ENCODE measurements at regions not wholly inside any gene's neighbourhood (a gene's known extent, or its start where the extent isn't known, plus 50 kb on each side); places are given as distances from the start of the nearest gene placed in this dataset.

- no peak for FAIRE-seq
- no TSS peak for BruUV-seq (replicated peaks)
- CTCF ChIA-PET, result no interaction called here
Observed at GRCh38 chr1:104702731-104703130, 953.0 kb downstream of the AMY1C start.

More at GRCh38 chr1:104702731-104703130, 953.0 kb downstream of the AMY1C start:
- Histone ChIP-seq H3K4me2 (ENCODE audit: insufficient read depth, low read length) (no peak overlapping the region), H3K36me3 (ENCODE audit: control insufficient read depth in 2 of 2, extremely low read depth in 1 of 2, insufficient read depth in 2 of 2, low read length in 2 of 2) (no peaks in the 10 kb centered on the region), H3K79me2 (ENCODE audit: control insufficient read depth, insufficient read depth, low read length) (no peaks in the 10 kb centered on the region), H3K4me1 (ENCODE audit: control insufficient read depth, extremely low read depth, insufficient read depth, low read length) (no peaks in the 10 kb centered on the region), H3K4me3 (replicated peaks in 1 of 3; ENCODE audit: insufficient read depth in 1 of 3, low read depth in 1 of 3, low read length in 3 of 3) (no peak overlapping the region), H3K27me3 (ENCODE audit: control insufficient read depth in 2 of 2, insufficient read depth in 2 of 2, low read length in 2 of 2) (no peaks in the 10 kb centered on the region), H3K27ac (ENCODE audit: insufficient read depth, low read depth, low read length) (no peak overlapping the region), H4K20me1 (replicated peaks; ENCODE audit: control insufficient read depth, extremely low read depth, insufficient read depth, low read length) (no peaks in the 10 kb centered on the region), H3K9ac (replicated peaks; ENCODE audit: extremely low read depth, insufficient read depth, low read length) (no peak overlapping the region), H3K9me3 (replicated peaks; ENCODE audit: control insufficient read depth, insufficient read depth, low read length) (no peaks in the 10 kb centered on the region), H3K9me1 (replicated peaks; ENCODE audit: control insufficient read depth, extremely low read depth, insufficient read depth, low read length) (no peaks in the 10 kb centered on the region), H2AFZ (ENCODE audit: low read depth, low read length) (no peak overlapping the region)
- intact Hi-C loops (cut with micrococcal nuclease) (no loop called here), dilution Hi-C loops (cut with MboI; ENCODE audit: extremely low pct_ligation_motif_present, low sequenced_read_pairs) (no loop called here)
- POLR2A ChIA-PET, result no interaction called here
- DNase-seq (ENCODE audit: low read depth, low spot score), result no peak
- no peak for TF ChIP-seq CTCF (IDR thresholded peaks at IDR 0.05; ENCODE audit: extremely low read depth in 1 of 2, insufficient read depth in 1 of 2, low read depth in 1 of 2, low read length in 2 of 2)
- TF ChIP-seq POLR2A (IDR thresholded peaks at IDR 0.05; ENCODE audit: low read depth, low read length), result no peak
- no peak for TF ChIP-seq MAX (IDR thresholded peaks at IDR 0.05; ENCODE audit: insufficient read depth, insufficient read length)
- TF ChIP-seq GATA2 (IDR thresholded peaks at IDR 0.05; ENCODE audit: insufficient read depth, insufficient read length, low read depth, low read length), result no peak
- TF ChIP-seq EZH2 (IDR thresholded peaks at IDR 0.05; ENCODE audit: borderline replicate concordance, low read depth, low read length, severe bottlenecking), result no peak
- TF ChIP-seq POLR2AphosphoS5 (IDR thresholded peaks at IDR 0.05; ENCODE audit: insufficient read depth, low read depth, low read length), result no peak
- TF ChIP-seq FOS (IDR thresholded peaks at IDR 0.05; ENCODE audit: borderline replicate concordance, insufficient read depth, low read length), result no peak

Data from endothelial cell of umbilical vein (primary cell).